Ishikawa (cell line): ENCODE measurements at regions not wholly inside any gene's neighbourhood (a gene's known extent, or its start where the extent isn't known, plus 50 kb on each side); places are given as distances from the start of the nearest gene placed in this dataset.

Source experiments
- CREB1 ChIP-seq: IDR thresholded peaks from 2 replicates; pipeline ENCODE4 v1.6.1; 2012; ENCODE audit warnings: low read depth
- EGR1 ChIP-seq: IDR thresholded peaks from 2 replicates; pipeline ENCODE4 v1.6.1; 2012
- EP300 ChIP-seq: IDR thresholded peaks from 2 replicates; pipeline ENCODE4 v1.6.1; 2012; ENCODE audit warnings: borderline replicate concordance
- FOXM1 ChIP-seq: IDR thresholded peaks from 2 replicates; pipeline ENCODE4 v1.6.1; 2012; ENCODE audit warnings: low read depth, borderline replicate concordance
- NFIC ChIP-seq: IDR thresholded peaks from 2 replicates; pipeline ENCODE4 v1.6.1; 2012
- RAD21 ChIP-seq: IDR thresholded peaks from 2 replicates; pipeline ENCODE4 v1.6.1; 2012; ENCODE audit warnings: low read depth
- TAF1 ChIP-seq: IDR thresholded peaks from 2 replicates; pipeline ENCODE4 v1.6.1; 2012; ENCODE audit warnings: low read depth, mild to moderate bottlenecking
- TEAD4 ChIP-seq: IDR thresholded peaks from 2 replicates; pipeline ENCODE4 v1.6.1; 2012
- USF1 ChIP-seq: IDR thresholded peaks from 2 replicates; pipeline ENCODE4 v1.6.1; 2012
- YY1 ChIP-seq: IDR thresholded peaks from 2 replicates; pipeline ENCODE4 v1.6.1; 2012; ENCODE audit warnings: low read depth
- ZBTB7A ChIP-seq: IDR thresholded peaks from 2 replicates; pipeline ENCODE4 v1.6.1; 2012; ENCODE audit warnings: low read depth
- TF ChIP-seq, protein P1 (sequence below): IDR thresholded peaks from 2 replicates; pipeline ENCODE4 v1.6.1; 2012; ENCODE audit warnings: low read depth, mild to moderate bottlenecking

- TF ChIP-seq TAF1 (no peak), TEAD4 (no peak), FOXM1 (no peak), ZBTB7A (no peak), USF1 (no peak), RAD21 (no peak), EGR1 (no peak), CREB1 (no peak), YY1 (no peak), NFIC (no peak), EP300 (no peak)
- TF ChIP-seq, protein P1, sequence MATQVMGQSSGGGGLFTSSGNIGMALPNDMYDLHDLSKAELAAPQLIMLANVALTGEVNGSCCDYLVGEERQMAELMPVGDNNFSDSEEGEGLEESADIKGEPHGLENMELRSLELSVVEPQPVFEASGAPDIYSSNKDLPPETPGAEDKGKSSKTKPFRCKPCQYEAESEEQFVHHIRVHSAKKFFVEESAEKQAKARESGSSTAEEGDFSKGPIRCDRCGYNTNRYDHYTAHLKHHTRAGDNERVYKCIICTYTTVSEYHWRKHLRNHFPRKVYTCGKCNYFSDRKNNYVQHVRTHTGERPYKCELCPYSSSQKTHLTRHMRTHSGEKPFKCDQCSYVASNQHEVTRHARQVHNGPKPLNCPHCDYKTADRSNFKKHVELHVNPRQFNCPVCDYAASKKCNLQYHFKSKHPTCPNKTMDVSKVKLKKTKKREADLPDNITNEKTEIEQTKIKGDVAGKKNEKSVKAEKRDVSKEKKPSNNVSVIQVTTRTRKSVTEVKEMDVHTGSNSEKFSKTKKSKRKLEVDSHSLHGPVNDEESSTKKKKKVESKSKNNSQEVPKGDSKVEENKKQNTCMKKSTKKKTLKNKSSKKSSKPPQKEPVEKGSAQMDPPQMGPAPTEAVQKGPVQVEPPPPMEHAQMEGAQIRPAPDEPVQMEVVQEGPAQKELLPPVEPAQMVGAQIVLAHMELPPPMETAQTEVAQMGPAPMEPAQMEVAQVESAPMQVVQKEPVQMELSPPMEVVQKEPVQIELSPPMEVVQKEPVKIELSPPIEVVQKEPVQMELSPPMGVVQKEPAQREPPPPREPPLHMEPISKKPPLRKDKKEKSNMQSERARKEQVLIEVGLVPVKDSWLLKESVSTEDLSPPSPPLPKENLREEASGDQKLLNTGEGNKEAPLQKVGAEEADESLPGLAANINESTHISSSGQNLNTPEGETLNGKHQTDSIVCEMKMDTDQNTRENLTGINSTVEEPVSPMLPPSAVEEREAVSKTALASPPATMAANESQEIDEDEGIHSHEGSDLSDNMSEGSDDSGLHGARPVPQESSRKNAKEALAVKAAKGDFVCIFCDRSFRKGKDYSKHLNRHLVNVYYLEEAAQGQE, result no peak
These were observed 164.0 kb upstream of the CIBAR2 start for GRCh38 chr16:85276258-85276657.
